HG02571 (cell line): ENCODE measurements at regions not wholly inside any gene's neighbourhood (a gene's known extent, or its start where the extent isn't known, plus 50 kb on each side); places are given as distances from the start of the nearest gene placed in this dataset.

Source experiments
- ATAC-seq: cut with Tn5 transposase; IDR thresholded peaks from one replicate; pipeline ENCODE4 v1.9.1; 2021; ENCODE audit warnings: mild to moderate bottlenecking, moderate library complexity; ENCODE audit not compliant: unreplicated experiment

GRCh38 chr7:24178811-24179570 lies 105.0 kb upstream of the NPY start:
- no peak for ATAC-seq

DNA sequence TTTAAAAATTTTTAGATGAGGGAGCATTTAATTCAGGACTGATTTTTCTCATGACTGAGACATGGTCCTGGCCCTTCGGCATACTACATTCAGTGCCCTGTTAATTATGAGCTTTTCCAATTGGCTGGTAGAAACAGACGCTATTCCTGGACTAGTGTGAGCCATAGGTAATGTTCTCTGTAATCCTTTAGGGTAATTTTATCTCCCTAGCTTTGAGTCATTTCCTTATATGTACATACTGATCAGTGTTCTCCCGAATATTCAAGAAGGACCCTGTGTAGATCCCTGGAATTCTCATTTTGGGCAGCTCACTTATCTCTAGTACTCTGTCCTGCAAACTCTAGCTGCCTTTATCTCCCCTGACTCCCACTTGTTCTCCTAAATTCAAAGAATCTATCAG lies 92.6 kb upstream of the NPY start:
- ATAC-seq = no peak

DNA sequence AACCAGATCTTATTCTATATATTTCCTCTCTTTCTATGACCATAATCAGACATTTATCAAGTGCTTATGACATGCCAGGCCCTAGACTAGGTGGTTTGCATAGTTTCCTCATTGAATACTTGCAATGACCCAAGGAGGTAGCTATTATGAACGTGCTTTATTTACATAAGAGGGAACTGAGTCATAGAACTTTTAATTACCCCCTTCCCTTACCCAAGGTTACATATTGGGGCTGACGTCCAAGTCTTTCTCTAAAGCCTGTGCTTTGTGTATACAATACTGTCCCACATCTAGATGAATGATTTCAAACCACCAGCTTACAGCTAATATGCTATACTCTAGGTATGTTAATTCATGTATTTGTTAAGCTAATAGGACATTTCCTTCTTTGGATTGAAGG lies 91.9 kb upstream of the NPY start:
- no peak for ATAC-seq

DNA sequence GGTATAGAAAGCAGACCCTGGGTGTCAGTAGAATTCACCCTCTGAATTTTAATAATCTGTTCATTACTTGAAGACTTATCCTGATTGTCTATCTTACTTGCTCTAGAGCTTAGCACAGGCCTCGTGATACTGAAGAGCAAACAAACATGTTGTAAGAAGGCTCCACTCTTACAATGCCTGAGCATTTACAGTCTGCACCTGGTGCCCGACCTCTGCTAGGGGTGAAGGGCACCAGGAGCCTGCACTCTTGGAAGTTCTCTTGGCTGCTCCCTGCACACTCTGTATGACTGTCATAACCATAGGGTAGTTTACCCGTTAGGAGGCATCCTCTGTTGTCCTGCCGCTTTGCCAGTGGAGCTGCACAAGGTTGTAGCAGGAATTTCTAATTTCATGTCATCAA lies 91.3 kb upstream of the NPY start:
- no peak for ATAC-seq

DNA sequence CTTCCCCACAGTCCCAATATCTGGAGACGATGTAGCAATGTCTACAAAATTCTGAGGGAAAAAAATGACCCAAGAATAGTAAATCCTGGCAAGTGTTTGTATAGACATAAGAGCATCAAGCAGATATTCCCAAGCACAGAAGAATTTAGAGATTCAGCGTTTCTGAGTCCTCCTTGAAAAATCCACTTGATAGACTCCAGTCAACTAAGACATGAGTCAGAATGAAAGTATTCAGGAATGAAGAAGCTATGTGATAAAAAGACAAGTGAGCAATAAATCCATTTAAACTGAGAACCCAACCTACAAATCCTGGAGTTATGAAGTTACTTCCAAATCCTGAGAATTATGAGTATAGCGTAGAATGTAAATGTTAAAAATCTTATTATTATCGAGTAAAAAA lies 86.1 kb upstream of the NPY start:
- ATAC-seq = no peak

GRCh38 chr7:24199978-24200377 lies 84.0 kb upstream of the NPY start:
- ATAC-seq = no peak

- ATAC-seq = no peak
These were observed 83.5 kb upstream of the NPY start for GRCh38 chr7:24200407-24200966.

DNA sequence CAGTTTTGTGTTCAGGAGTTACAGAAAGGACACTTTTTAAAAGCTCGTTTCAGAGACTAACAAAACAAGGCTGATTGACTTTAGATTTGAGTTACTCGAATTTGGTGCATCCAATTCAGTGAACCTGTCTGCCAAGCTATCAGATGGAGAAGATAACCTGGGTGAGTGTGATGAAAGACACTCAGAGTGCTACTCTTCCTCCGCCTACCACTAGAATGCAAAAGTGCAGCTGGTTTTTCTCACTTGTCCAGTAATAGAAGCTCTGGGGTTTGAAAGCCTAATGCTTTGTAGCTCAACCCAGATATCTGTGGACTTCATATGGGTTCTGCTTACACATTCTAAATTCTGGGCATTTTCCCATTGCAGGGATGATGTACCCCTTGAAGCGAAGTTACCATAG lies 82.8 kb upstream of the NPY start:
- ATAC-seq = no peak

- ATAC-seq = no peak
These were observed 71.9 kb upstream of the NPY start for GRCh38 chr7:24212073-24212472.

DNA sequence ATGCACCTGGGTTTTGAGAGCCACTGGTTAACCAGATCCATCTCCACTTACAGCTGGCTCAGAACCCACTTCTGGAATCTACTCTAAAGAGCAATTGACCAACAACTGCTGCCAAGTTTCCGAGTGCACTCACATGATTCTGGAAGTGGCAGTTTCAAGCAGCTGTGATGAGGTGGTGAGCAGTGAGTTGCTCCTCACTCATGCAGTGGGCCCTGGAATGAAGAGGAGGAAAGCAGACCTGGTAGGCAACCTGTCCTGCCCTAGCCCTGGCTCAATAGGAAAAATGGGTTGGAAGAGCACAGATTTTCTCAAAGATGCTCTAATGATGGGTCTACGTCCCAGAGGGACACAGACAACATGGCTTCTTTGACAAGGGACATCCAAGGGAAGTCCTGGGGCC lies 70.7 kb upstream of the NPY start:
- ATAC-seq = no peak

DNA sequence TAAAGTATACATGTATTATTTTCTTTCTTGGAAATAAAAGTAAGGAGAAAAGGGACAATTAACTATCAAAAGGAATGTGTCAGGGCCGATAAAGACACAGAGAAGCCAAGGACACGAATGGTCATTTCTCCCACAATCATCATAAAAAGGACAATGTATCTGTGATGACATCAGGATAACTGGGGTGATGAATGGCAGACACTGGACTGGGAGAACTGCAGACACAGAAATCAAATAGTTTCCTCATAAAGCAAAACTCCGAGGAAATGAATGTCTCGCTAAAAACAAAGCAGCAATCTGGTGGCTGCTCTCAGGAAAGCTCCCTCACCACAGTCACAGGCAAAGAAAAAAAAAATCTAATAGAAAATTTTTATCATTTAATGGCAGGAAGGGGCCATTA lies 69.3 kb upstream of the NPY start:
- no peak for ATAC-seq

- no peak for ATAC-seq
These were observed 67.3 kb upstream of the NPY start for GRCh38 chr7:24216576-24217125.

DNA sequence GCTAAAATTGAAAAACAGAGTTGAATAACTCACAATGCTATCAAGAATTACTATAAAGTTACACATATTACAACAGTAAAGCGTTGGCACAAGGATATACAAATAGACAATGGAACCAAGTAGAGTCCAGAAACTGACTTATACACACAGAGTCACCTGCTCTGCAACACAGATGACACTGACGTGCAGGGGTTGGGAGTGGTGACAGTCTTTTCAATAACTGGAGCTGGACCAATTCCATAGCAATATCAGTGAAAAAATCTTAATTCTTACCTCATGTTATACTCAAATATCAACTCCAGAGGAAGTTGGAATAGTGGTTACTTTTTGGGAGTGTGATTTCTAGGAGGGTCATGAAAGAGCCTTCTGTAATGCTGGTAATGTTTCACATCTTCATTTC lies 62.5 kb upstream of the NPY start:
- no peak for ATAC-seq

- ATAC-seq = peak; percentile 39
These were observed 56.9 kb upstream of the NPY start for GRCh38 chr7:24227068-24227467.

GRCh38 chr7:24227603-24228359 lies 56.2 kb upstream of the NPY start:
- ATAC-seq = peak; percentile 65

- ATAC-seq = no peak
These were observed 54.3 kb upstream of the NPY start for GRCh38 chr7:24229481-24230226.

DNA sequence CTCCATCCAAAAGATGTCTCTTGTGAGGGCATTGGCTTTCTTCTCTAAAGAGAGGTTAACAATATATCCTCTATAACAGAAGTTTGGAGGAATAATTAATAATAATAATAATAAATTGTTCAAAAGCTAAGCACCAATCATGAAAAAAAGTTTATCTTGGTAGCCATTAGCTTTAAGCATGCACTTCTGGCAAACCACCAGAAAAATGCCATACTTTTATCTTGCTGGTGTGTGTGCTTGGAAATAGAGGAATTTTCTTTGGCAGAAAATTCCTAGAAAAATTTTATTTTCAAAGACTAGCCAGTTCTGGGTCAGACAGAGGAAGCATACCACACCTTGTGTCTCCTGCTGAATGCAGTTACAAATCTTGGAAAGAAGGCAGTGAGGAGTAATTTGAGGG lies 52.5 kb upstream of the NPY start:
- no peak for ATAC-seq

DNA sequence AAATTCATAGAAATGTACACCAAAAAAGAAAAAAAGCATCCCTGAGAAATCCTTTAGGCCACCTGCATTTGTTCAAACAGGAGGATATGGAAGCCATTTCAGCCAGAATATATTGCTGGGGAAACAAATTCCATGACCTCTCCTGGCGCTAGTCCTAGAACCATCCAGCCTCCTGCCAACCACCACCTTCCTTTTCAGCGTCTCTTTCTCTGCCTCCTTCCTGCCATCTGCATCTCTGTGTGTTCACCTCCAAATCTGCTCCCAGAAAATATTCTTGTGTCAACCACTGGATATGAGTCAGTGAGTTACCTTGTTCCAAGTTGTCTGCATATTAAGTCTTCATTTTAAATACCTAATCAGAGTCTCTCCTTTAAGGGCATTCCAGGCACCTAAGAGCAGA lies 50.6 kb upstream of the NPY start:
- ATAC-seq = no peak
